ENCODE measurements at regions not wholly inside any gene's neighbourhood (a gene's known extent, or its start where the extent isn't known, plus 50 kb on each side); places are given as distances from the start of the nearest gene placed in this dataset.

GRCh38 chr4:131531087-131531486 is 1618.0 kb upstream of the PCDH10 start:
- Histone ChIP-seq H3K27ac (ENCODE audit: extremely low read depth, low read depth, low read length) (no peak overlapping the region), H3K36me3 (ENCODE audit: control insufficient read depth, insufficient read depth, low read length) (no peaks in the 10 kb centered on the region), H3K27me3 (ENCODE audit: control insufficient read depth in 2 of 2, insufficient read depth in 2 of 2, low read length in 2 of 2) (no peaks in the 10 kb centered on the region), H3K4me2 (ENCODE audit: insufficient read depth, low read length) (no peak overlapping the region), H4K20me1 (replicated peaks; ENCODE audit: control insufficient read depth, insufficient read depth, low read length) (no peaks in the 10 kb centered on the region), H3K9me1 (ENCODE audit: control insufficient read depth, insufficient read depth, low read length) (no peaks in the 10 kb centered on the region), H3K4me3 (no peak overlapping the region), H3K9ac (ENCODE audit: insufficient read depth in 1 of 2, low read depth in 2 of 2, low read length in 2 of 2) (no peak overlapping the region), H3K9me3 (replicated peaks; ENCODE audit: control insufficient read depth, insufficient read depth, low read depth, low read length) (no peaks in the 10 kb centered on the region; the same call in 1 of the 2 replicates), H3K79me2 (ENCODE audit: control insufficient read depth, insufficient read depth, low read length) (no peaks in the 10 kb centered on the region), H3K4me1 (replicated peaks in 1 of 2; ENCODE audit: control insufficient read depth in 2 of 2, insufficient read depth in 2 of 2, low read length in 2 of 2) (no peaks in the 10 kb centered on the region), H2AFZ (ENCODE audit: low read depth, low read length) (no peak overlapping the region)
- intact Hi-C loops (cut with micrococcal nuclease) (no loop called here), in situ Hi-C loops (cut with MboI) (no loop called here)
- WGBS (ENCODE audit: insufficient coverage, low coverage, missing lambda C conversion rate) = 0% methylated on average over 5 of the region's 6 CpGs
- ChIA-PET CTCF (ENCODE audit: low intra/inter-chr PET ratio) (no interaction called here), POLR2A (no interaction called here)
- no TSS peak for BruUV-seq (replicated peaks)
- DNase-seq (ENCODE audit: extremely low read depth in 1 of 4, low spot score in 3 of 4) = peak in 1 of 4 experiments; percentile 12
- ATAC-seq = no peak
- no peak for FAIRE-seq
- no peak for TF ChIP-seq ATF3 (IDR thresholded peaks at IDR 0.05)
- no peak for TF ChIP-seq ATF3 (CRISPR knock-in tag; conservative IDR thresholded peaks at IDR 0.05)
- TF ChIP-seq ZNF507 (tag; conservative IDR thresholded peaks at IDR 0.05) = no peak
- no peak for TF ChIP-seq HDAC1 (IDR thresholded peaks at IDR 0.05)
- peak; percentile 85 for TF ChIP-seq ZNF316 (IDR thresholded peaks at IDR 0.05)
- peak; percentile 74 for TF ChIP-seq MAFF (IDR thresholded peaks at IDR 0.05; ENCODE audit: low read length)
- no peak for TF ChIP-seq CHD1 (IDR thresholded peaks at IDR 0.05; ENCODE audit: low read length)
- TF ChIP-seq TCF15 (CRISPR knock-in tag; IDR thresholded peaks at IDR 0.05) = no peak
- no peak for TF ChIP-seq WHSC1 (IDR thresholded peaks at IDR 0.05; ENCODE audit: low read length)
- no peak for TF ChIP-seq PCBP1 (IDR thresholded peaks at IDR 0.05; ENCODE audit: low read depth, low read length, poor library complexity, severe bottlenecking)
- TF ChIP-seq POLR2G (IDR thresholded peaks at IDR 0.05; ENCODE audit: low read depth, low read length) = no peak
- TF ChIP-seq TFE3 (CRISPR knock-in tag; IDR thresholded peaks at IDR 0.05) = peak; percentile 98
- TF ChIP-seq ZNF165 (CRISPR knock-in tag; IDR thresholded peaks at IDR 0.05; ENCODE audit: borderline replicate concordance) = no peak
- no peak for TF ChIP-seq VEZF1 (CRISPR knock-in tag; IDR thresholded peaks at IDR 0.05)
- TF ChIP-seq SRF (CRISPR knock-in tag; IDR thresholded peaks at IDR 0.05) = no peak
- no peak for TF ChIP-seq E2F6 (IDR thresholded peaks at IDR 0.05; ENCODE audit: borderline replicate concordance in 1 of 2, extremely low read depth in 1 of 2, insufficient read depth in 1 of 2, insufficient read length in 1 of 2, low read depth in 1 of 2, low read length in 1 of 2, poor library complexity in 1 of 2, severe bottlenecking in 1 of 2)
- no peak for TF ChIP-seq ILF3 (IDR thresholded peaks at IDR 0.05; ENCODE audit: borderline replicate concordance)
- no peak for TF ChIP-seq ZNF263 (CRISPR knock-in tag; IDR thresholded peaks at IDR 0.05; ENCODE audit: borderline replicate concordance)
- TF ChIP-seq DDX20 (tag; IDR thresholded peaks at IDR 0.05; ENCODE audit: low read depth) = no peak
